K562 (cell line): ENCODE measurements at regions not wholly inside any gene's neighbourhood (a gene's known extent, or its start where the extent isn't known, plus 50 kb on each side); places are given as distances from the start of the nearest gene placed in this dataset.

Experiments
- ATAC-seq: fragments of 200-7000 bp; cut with Tn5 transposase; 3 replicates; pipeline ENCODE4 v1.9.1; 2020; ENCODE audit warnings: moderate library complexity
- BruUV-seq: library from RNA; stranded (reverse); fragments of 400-500 nt; replicated peaks from 2 replicates; lab custom pipeline; 2021; lab: Mats Ljungman, UMichigan
- CTCF ChIA-PET: fragments of 300-600 bp; formaldehyde crosslinking; extraction: SDS; loops from one replicate; lab custom pipeline; 2021; ENCODE audit warnings: low intra/inter-chr PET ratio; lab: Yijun Ruan, JAX
- POLR2A ChIA-PET: fragments of 300-600, 350-650 bp; sonication (Branson Sonifier 250); formaldehyde crosslinking; extraction: SDS; loops from one replicate; lab custom pipeline; 2021; ENCODE audit warnings: antibody characterized with exemption, inconsistent platforms; lab: Yijun Ruan, JAX
- DNase-seq, 4 experiments: peaks; one replicate each; pipeline versions ENCODE4 v3.0.0 to v3.0.0-alpha.2; 2011 to 2018; ENCODE audit warnings: low spot score in 3 of 4, mixed read lengths in 3 of 4; ENCODE audit errors: extremely low read depth in 1 of 4
- FAIRE-seq: peaks from 2 replicates; lab custom pipeline; 2011; peaks lifted over from hg19 to GRCh38; lab: Jason Lieb, UNC
- H2AFZ ChIP-seq: 2 replicates; pipeline ENCODE4 v1.6.0; 2011; ENCODE audit warnings: low read depth, low read length, control low read depth, inconsistent platforms
- H3K27ac ChIP-seq: fragments of 200-600 bp; 3 replicates; pipeline ENCODE4 v1.8.0; 2011; ENCODE audit warnings: low read depth, mild to moderate bottlenecking, control low read depth, inconsistent platforms, low read length, moderate library complexity, mixed read lengths; ENCODE audit errors: extremely low read depth
- H3K27me3 ChIP-seq, 2 experiments: fragments of 300-600 bp in 1 of 2; 2 replicates in 1 of 2; 3 replicates in 1 of 2; pipeline versions ENCODE4 v1.6.0 to v1.8.0; 2011; ENCODE audit warnings: inconsistent platforms in 2 of 2, low read length in 2 of 2, mild to moderate bottlenecking in 1 of 2, mixed read lengths in 1 of 2, moderate library complexity in 1 of 2; ENCODE audit not compliant: control insufficient read depth in 2 of 2, insufficient read depth in 2 of 2
- H3K36me3 ChIP-seq: fragments of 300-600 bp; 3 replicates; pipeline ENCODE4 v1.8.0; 2011; ENCODE audit warnings: mild to moderate bottlenecking, low read length, inconsistent platforms; ENCODE audit not compliant: control insufficient read depth, insufficient read depth
- H3K4me1 ChIP-seq, 2 experiments: fragments of 200-600 bp in 1 of 2; replicated peaks in 1 of 2; 2 replicates in 1 of 2; 3 replicates in 1 of 2; pipeline versions ENCODE4 v1.5.1 to v1.8.0; 2011; ENCODE audit warnings: inconsistent platforms in 2 of 2, low read length in 2 of 2, mild to moderate bottlenecking in 1 of 2, mixed read lengths in 1 of 2, moderate library complexity in 1 of 2; ENCODE audit not compliant: control insufficient read depth in 2 of 2, insufficient read depth in 2 of 2
- H3K4me2 ChIP-seq: 2 replicates; pipeline ENCODE4 v1.6.1; 2011; ENCODE audit warnings: low read length, control low read depth, inconsistent platforms, mixed read lengths; ENCODE audit not compliant: insufficient read depth
- H3K4me3 ChIP-seq: fragments of 200-600 bp; sonication (generic), shearing (Covaris generic); 2 replicates; pipeline ENCODE4 v1.5.1; 2016; ENCODE audit warnings: control low read depth, inconsistent platforms
- H3K79me2 ChIP-seq: fragments of 200-600 bp; 3 replicates; pipeline ENCODE4 v1.8.0; 2011; ENCODE audit warnings: low read length, inconsistent platforms; ENCODE audit not compliant: control insufficient read depth, insufficient read depth
- H3K9ac ChIP-seq, 2 experiments: 2 replicates each; pipeline versions ENCODE4 v1.6.0 to v1.6.1; 2011; ENCODE audit warnings: low read depth in 2 of 2, low read length in 2 of 2, control low read depth in 1 of 2, inconsistent platforms in 1 of 2, mild to moderate bottlenecking in 1 of 2, mixed read lengths in 1 of 2; ENCODE audit not compliant: insufficient read depth in 1 of 2
- H3K9me1 ChIP-seq: one replicate; pipeline ENCODE4 v1.6.0; 2011; ENCODE audit warnings: inconsistent platforms, mild to moderate bottlenecking, low read length, moderate library complexity; ENCODE audit not compliant: control insufficient read depth, insufficient read depth
- H3K9me3 ChIP-seq: replicated peaks from 2 replicates; pipeline ENCODE4 v1.5.1; 2011; ENCODE audit warnings: low read depth, low read length, inconsistent platforms; ENCODE audit not compliant: control insufficient read depth, insufficient read depth
- H4K20me1 ChIP-seq: replicated peaks from 2 replicates; pipeline ENCODE4 v1.6.1; 2011; ENCODE audit warnings: low read length, inconsistent platforms, mixed read lengths; ENCODE audit not compliant: control insufficient read depth, insufficient read depth
- EWSR1 ChIP-seq: fragments of 450-650 bp; IDR thresholded peaks from 2 replicates; pipeline ENCODE4 v1.6.1; 2018; ENCODE audit warnings: borderline replicate concordance, mild to moderate bottlenecking, low read depth, moderate library complexity; ENCODE audit not compliant: partially characterized antibody
- GABPB1 ChIP-seq: sonication (generic); formaldehyde crosslinking; IDR thresholded peaks from 2 replicates; pipeline ENCODE4 v1.8.0; 2022; ENCODE audit warnings: mild to moderate bottlenecking, missing genetic modification reagents
- MAX ChIP-seq: sonication (generic); formaldehyde crosslinking; IDR thresholded peaks from 2 replicates; pipeline ENCODE4 v1.9.0; 2022; ENCODE audit warnings: mild to moderate bottlenecking, missing genetic modification reagents
- SLC30A9 ChIP-seq: fragments of 250-450 bp; sonication (Bioruptor Pico); IDR thresholded peaks from 2 replicates; pipeline ENCODE4 v1.8.0; 2022; ENCODE audit warnings: mild to moderate bottlenecking, moderate library complexity
- TFAM ChIP-seq: fragments of 250-450 bp; sonication (Bioruptor Pico); conservative IDR thresholded peaks from 2 replicates; pipeline ENCODE4 v1.5.0; 2021; ENCODE audit warnings: mild to moderate bottlenecking, moderate library complexity
- TGIF2 ChIP-seq: sonication (generic); formaldehyde crosslinking; IDR thresholded peaks from 2 replicates; pipeline ENCODE4 v1.8.1; 2022; ENCODE audit warnings: mild to moderate bottlenecking, missing genetic modification reagents, moderate library complexity
- ZBTB1 ChIP-seq: sonication (generic); formaldehyde crosslinking; IDR thresholded peaks from 2 replicates; pipeline ENCODE4 v1.8.1; 2023; ENCODE audit warnings: missing genetic modification reagents, low read depth, mild to moderate bottlenecking, borderline replicate concordance
- ZFP1 ChIP-seq: fragments of 450-650 bp; formaldehyde crosslinking; IDR thresholded peaks from 2 replicates; pipeline ENCODE4 v1.4.0; 2020; ENCODE audit warnings: mild to moderate bottlenecking, mixed read lengths
- ZNF184 ChIP-seq: sonication (generic); formaldehyde crosslinking; IDR thresholded peaks from 2 replicates; pipeline ENCODE4 v1.5.0; 2020; ENCODE audit warnings: missing genetic modification reagents
- ZNF3 ChIP-seq: fragments of 250-450 bp; sonication (Bioruptor Pico); IDR thresholded peaks from 2 replicates; pipeline ENCODE4 v1.5.0; 2021; ENCODE audit warnings: mild to moderate bottlenecking, moderate library complexity
- WGBS: fragments of 100-300 bp; shearing (Covaris generic); methylation state at CpG from one replicate; pipeline ENCODE4 v1.1.6; 2016; ENCODE audit warnings: low coverage, mixed read lengths; ENCODE audit not compliant: insufficient coverage; ENCODE audit errors: missing lambda C conversion rate; 5-methylcytosine and 5-hydroxymethylcytosine counted together
- in situ Hi-C: fragments of 300-500 bp; cut with MboI; formaldehyde crosslinking; loops from 4 replicates; pipeline ENCODE4 v1.15.0; 2018; ENCODE audit warnings: inconsistent platforms, mixed read lengths
- intact Hi-C: fragments of 100-400 bp; cut with micrococcal nuclease; formaldehyde crosslinking; loops from 2 replicates; pipeline ENCODE4 v1.14.2; 2022
- TF ChIP-seq, protein P1 (sequence below): fragments of 200-800 bp; sonication (Bioruptor generic); IDR thresholded peaks from 2 replicates; pipeline ENCODE4 v1.6.1; 2017; ENCODE audit warnings: missing genetic modification characterization, missing compliant biosample characterization
- TF ChIP-seq, protein P2 (sequence below): fragments of 450-650 bp; formaldehyde crosslinking; IDR thresholded peaks from 2 replicates; pipeline ENCODE4 v1.4.0; 2022; ENCODE audit warnings: mild to moderate bottlenecking, moderate library complexity

DNA sequence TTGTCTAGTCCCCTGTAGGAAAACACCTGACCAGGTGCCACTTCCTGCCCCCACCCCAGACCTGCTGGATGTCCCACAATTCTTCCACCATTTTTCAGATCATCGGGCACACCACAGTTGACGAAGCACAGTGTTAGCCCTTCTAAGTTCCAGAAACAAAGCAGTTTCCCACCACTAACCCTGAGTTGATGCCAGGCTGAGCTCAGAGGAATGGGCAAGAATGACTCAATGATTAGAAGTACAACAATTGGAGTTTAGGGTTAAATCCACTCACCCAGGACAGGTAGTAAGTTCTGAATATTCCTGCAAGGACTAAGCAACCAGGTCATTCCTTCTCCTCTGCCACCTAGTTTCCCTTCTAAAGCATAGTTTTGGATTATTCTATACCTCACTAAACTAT, 979.8 kb downstream of the BCL11B start:
- H3K27ac ChIP-seq: no peak overlapping the region
- ChIA-PET CTCF (no interaction called here), POLR2A (no interaction called here)
- no peak for ATAC-seq
- H3K4me3 ChIP-seq: no peak overlapping the region
- H3K36me3 ChIP-seq: no peaks in the 10 kb centered on the region
- FAIRE-seq: no peak
- BruUV-seq: no TSS peak
- H3K79me2 ChIP-seq: no peaks in the 10 kb centered on the region
- H3K9ac ChIP-seq: no peak overlapping the region
- no peaks in the 10 kb centered on the region for H3K9me3 ChIP-seq
- no peaks in the 10 kb centered on the region for H3K9me1 ChIP-seq
- 14% methylated on average over 2 of the region's 2 CpGs for WGBS
- no peak overlapping the region for H2AFZ ChIP-seq
- intact Hi-C loops: no loop called here
- in situ Hi-C loops: no loop called here
- no peaks in the 10 kb centered on the region for H3K4me1 ChIP-seq
- H3K27me3 ChIP-seq: no peaks in the 10 kb centered on the region
- no peaks in the 10 kb centered on the region for H4K20me1 ChIP-seq
- TF ChIP-seq ZFP1 (CRISPR knock-in tag): no peak
- no peak for TF ChIP-seq GABPB1 (CRISPR knock-in tag)
- no peak for TF ChIP-seq ZNF184
- H3K4me2 ChIP-seq: no peak overlapping the region
- no peak for DNase-seq

GRCh38 chr14:98293576-98293975, 978.4 kb downstream of the BCL11B start:
- Histone ChIP-seq H3K4me3 (no peak overlapping the region), H3K9me1 (no peaks in the 10 kb centered on the region), H3K9me3 (no peaks in the 10 kb centered on the region), H3K36me3 (no peaks in the 10 kb centered on the region), H3K4me1 (no peaks in the 10 kb centered on the region), H2AFZ (no peak overlapping the region), H4K20me1 (no peaks in the 10 kb centered on the region), H3K79me2 (no peaks in the 10 kb centered on the region), H3K27me3 (no peaks in the 10 kb centered on the region), H3K4me2 (no peak overlapping the region), H3K9ac (no peak overlapping the region), H3K27ac (no peak overlapping the region)
- ATAC-seq: no peak
- 0% methylated on average over 5 of the region's 5 CpGs for WGBS
- in situ Hi-C loops (no loop called here), intact Hi-C loops (no loop called here)
- no peak for FAIRE-seq
- BruUV-seq: no TSS peak
- DNase-seq: no peak
- CTCF ChIA-PET: no interaction called here
- POLR2A ChIA-PET: no interaction called here
- TF ChIP-seq ZNF3 (no peak), SLC30A9 (CRISPR knock-in tag) (no peak), MAX (CRISPR knock-in tag) (no peak), TGIF2 (CRISPR knock-in tag) (no peak), ZBTB1 (CRISPR knock-in tag) (no peak), TFAM (no peak), EWSR1 (no peak)
- TF ChIP-seq, protein P1, sequence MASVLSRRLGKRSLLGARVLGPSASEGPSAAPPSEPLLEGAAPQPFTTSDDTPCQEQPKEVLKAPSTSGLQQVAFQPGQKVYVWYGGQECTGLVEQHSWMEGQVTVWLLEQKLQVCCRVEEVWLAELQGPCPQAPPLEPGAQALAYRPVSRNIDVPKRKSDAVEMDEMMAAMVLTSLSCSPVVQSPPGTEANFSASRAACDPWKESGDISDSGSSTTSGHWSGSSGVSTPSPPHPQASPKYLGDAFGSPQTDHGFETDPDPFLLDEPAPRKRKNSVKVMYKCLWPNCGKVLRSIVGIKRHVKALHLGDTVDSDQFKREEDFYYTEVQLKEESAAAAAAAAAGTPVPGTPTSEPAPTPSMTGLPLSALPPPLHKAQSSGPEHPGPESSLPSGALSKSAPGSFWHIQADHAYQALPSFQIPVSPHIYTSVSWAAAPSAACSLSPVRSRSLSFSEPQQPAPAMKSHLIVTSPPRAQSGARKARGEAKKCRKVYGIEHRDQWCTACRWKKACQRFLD (CRISPR knock-in tag): no peak
- TF ChIP-seq, protein P2, sequence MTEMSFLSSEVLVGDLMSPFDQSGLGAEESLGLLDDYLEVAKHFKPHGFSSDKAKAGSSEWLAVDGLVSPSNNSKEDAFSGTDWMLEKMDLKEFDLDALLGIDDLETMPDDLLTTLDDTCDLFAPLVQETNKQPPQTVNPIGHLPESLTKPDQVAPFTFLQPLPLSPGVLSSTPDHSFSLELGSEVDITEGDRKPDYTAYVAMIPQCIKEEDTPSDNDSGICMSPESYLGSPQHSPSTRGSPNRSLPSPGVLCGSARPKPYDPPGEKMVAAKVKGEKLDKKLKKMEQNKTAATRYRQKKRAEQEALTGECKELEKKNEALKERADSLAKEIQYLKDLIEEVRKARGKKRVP (CRISPR knock-in tag): no peak
